HL-60 (cell line): ENCODE measurements at regions not wholly inside any gene's neighbourhood (a gene's known extent, or its start where the extent isn't known, plus 50 kb on each side); places are given as distances from the start of the nearest gene placed in this dataset.

Experiments
- DNase-seq, 2 experiments: peaks; one replicate each; pipeline ENCODE4 v3.0.0-alpha.2; 2010 to 2020; ENCODE audit warnings: low read depth in 1 of 2, low spot score in 1 of 2
- H3K27ac ChIP-seq: fragments of 250-450 bp; sonication (Bioruptor Pico); replicated peaks from 2 replicates; pipeline ENCODE4 v1.5.1; 2020; ENCODE audit warnings: mild to moderate bottlenecking, moderate library complexity
- H3K27me3 ChIP-seq: fragments of 250-450 bp; sonication (Bioruptor Pico); 2 replicates; pipeline ENCODE4 v1.5.1; 2021; ENCODE audit warnings: mild to moderate bottlenecking, moderate library complexity; ENCODE audit not compliant: insufficient read depth, poor library complexity, severe bottlenecking
- H3K4me3 ChIP-seq: replicated peaks from 2 replicates; pipeline ENCODE4 v1.5.1; 2011; ENCODE audit warnings: mild to moderate bottlenecking, control low read depth, low read length; ENCODE audit not compliant: insufficient read depth
- GABPA ChIP-seq: IDR thresholded peaks from 2 replicates; pipeline ENCODE4 v1.6.1; 2012; ENCODE audit warnings: low read depth
- POLR2AphosphoS5 ChIP-seq: IDR thresholded peaks from 2 replicates; pipeline ENCODE4 v1.6.1; 2012; ENCODE audit warnings: low read depth
- SPI1 ChIP-seq: IDR thresholded peaks from 2 replicates; pipeline ENCODE4 v1.6.1; 2012; ENCODE audit warnings: low read depth, mild to moderate bottlenecking, borderline replicate concordance
- TF ChIP-seq, protein P1 (sequence below): IDR thresholded peaks from one replicate; pipeline ENCODE4 v1.5.1; 2011; ENCODE audit warnings: low read length, control low read depth, inconsistent platforms; ENCODE audit not compliant: insufficient read depth
- TF ChIP-seq, protein P2 (sequence below): IDR thresholded peaks from 2 replicates; pipeline ENCODE4 v1.6.1; 2012; ENCODE audit warnings: low read depth; ENCODE audit not compliant: insufficient replicate concordance

DNA sequence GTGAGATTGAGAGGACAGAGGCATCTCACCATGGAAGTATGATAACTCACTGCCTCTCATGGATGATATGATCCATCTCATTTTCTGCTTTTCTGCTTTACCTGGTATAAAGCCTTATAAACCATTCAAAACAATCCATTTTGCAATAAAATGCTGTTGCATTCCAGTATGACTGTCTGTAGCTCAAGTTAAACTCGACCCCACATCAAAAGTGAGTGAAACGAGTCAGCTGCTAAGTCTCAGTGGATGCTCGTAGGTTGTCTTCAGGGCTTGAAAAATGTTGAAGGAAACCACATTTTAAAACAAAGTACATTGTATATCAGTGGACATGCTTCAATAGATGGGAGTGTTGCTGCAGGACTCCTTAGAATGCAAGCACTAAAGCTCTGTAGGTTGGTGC is 839.0 kb downstream of the TUSC7 start:
- no peak for TF ChIP-seq GABPA
- TF ChIP-seq, protein P1, sequence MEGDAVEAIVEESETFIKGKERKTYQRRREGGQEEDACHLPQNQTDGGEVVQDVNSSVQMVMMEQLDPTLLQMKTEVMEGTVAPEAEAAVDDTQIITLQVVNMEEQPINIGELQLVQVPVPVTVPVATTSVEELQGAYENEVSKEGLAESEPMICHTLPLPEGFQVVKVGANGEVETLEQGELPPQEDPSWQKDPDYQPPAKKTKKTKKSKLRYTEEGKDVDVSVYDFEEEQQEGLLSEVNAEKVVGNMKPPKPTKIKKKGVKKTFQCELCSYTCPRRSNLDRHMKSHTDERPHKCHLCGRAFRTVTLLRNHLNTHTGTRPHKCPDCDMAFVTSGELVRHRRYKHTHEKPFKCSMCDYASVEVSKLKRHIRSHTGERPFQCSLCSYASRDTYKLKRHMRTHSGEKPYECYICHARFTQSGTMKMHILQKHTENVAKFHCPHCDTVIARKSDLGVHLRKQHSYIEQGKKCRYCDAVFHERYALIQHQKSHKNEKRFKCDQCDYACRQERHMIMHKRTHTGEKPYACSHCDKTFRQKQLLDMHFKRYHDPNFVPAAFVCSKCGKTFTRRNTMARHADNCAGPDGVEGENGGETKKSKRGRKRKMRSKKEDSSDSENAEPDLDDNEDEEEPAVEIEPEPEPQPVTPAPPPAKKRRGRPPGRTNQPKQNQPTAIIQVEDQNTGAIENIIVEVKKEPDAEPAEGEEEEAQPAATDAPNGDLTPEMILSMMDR: no peak
- TF ChIP-seq SPI1: no peak
- no peak for TF ChIP-seq POLR2AphosphoS5
- TF ChIP-seq, protein P2, sequence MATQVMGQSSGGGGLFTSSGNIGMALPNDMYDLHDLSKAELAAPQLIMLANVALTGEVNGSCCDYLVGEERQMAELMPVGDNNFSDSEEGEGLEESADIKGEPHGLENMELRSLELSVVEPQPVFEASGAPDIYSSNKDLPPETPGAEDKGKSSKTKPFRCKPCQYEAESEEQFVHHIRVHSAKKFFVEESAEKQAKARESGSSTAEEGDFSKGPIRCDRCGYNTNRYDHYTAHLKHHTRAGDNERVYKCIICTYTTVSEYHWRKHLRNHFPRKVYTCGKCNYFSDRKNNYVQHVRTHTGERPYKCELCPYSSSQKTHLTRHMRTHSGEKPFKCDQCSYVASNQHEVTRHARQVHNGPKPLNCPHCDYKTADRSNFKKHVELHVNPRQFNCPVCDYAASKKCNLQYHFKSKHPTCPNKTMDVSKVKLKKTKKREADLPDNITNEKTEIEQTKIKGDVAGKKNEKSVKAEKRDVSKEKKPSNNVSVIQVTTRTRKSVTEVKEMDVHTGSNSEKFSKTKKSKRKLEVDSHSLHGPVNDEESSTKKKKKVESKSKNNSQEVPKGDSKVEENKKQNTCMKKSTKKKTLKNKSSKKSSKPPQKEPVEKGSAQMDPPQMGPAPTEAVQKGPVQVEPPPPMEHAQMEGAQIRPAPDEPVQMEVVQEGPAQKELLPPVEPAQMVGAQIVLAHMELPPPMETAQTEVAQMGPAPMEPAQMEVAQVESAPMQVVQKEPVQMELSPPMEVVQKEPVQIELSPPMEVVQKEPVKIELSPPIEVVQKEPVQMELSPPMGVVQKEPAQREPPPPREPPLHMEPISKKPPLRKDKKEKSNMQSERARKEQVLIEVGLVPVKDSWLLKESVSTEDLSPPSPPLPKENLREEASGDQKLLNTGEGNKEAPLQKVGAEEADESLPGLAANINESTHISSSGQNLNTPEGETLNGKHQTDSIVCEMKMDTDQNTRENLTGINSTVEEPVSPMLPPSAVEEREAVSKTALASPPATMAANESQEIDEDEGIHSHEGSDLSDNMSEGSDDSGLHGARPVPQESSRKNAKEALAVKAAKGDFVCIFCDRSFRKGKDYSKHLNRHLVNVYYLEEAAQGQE: no peak
- Histone ChIP-seq H3K27ac (no peak overlapping the region), H3K4me3 (no peak overlapping the region), H3K27me3 (no peaks in the 10 kb centered on the region)
- no peak for DNase-seq

- H3K27ac ChIP-seq: no peak overlapping the region
- H3K4me3 ChIP-seq: no peak overlapping the region
- TF ChIP-seq GABPA (no peak), SPI1 (no peak), POLR2AphosphoS5 (no peak)
- TF ChIP-seq, protein P2: no peak
- TF ChIP-seq, protein P1: no peak
- H3K27me3 ChIP-seq: no peaks in the 10 kb centered on the region
- no peak for DNase-seq
These were observed 840.1 kb downstream of the TUSC7 start for GRCh38 chr3:117549716-117550115.

DNA sequence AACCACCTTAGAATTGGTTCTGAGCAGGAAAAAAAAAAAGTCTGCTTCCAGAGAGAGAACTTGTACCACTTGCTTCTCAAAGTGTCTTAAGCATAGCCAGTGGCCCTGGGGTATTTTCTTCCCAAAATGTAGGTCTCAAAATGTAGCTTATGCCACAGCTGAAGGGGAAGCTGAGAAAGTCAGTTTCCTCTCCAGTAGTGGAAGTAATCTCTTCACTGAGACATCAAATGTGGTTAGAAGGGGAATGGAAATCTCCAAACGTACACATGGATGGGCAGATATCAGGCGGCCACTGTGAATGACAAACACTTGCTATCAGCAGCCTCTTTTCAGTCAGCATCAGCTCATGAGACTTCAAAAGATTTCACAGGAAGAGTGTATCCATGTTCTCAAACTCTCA is 841.2 kb downstream of the TUSC7 start:
- H3K4me3 ChIP-seq: no peak overlapping the region
- TF ChIP-seq GABPA (no peak), POLR2AphosphoS5 (no peak), SPI1 (no peak)
- TF ChIP-seq, protein P1: no peak
- TF ChIP-seq, protein P2: no peak
- no peak for DNase-seq

More for the DNA sequence above, 841.2 kb downstream of the TUSC7 start:
- H3K27me3 ChIP-seq: no peaks in the 10 kb centered on the region
- H3K27ac ChIP-seq: no peak overlapping the region
